Prostate gland (tissue), 2 donors: ENCODE measurements at regions not wholly inside any gene's neighbourhood (a gene's known extent, or its start where the extent isn't known, plus 50 kb on each side); places are given as distances from the start of the nearest gene placed in this dataset.

Experiments
- DNase-seq: peaks from one replicate; pipeline ENCODE4 v3.0.0-alpha.2; 2019; ENCODE audit warnings: low spot score
- H3K27ac ChIP-seq, 2 donors: fragments of 200-600 bp; sonication (generic); 2 replicates each; pipeline ENCODE4 v1.5.1; 2017 to 2019
- H3K27me3 ChIP-seq: fragments of 200-600 bp; sonication (generic); replicated peaks from 2 replicates; pipeline ENCODE4 v1.5.1; 2019; ENCODE audit not compliant: insufficient read depth
- H3K36me3 ChIP-seq, 2 donors: fragments of 200-600 bp; sonication (generic); 1 replicate in 1 of 2; 2 replicates in 1 of 2; pipeline versions ENCODE4 v1.5.1 to v1.8.1; 2017 to 2019
- H3K4me1 ChIP-seq: fragments of 200-600 bp; sonication (generic); replicated peaks from 2 replicates; pipeline ENCODE4 v1.5.1; 2019
- H3K4me3 ChIP-seq, 2 donors: fragments of 200-600 bp; sonication (generic); 2 replicates each; pipeline ENCODE4 v1.5.1; 2017 to 2019
- H3K9me3 ChIP-seq: fragments of 200-600 bp; sonication (generic); 2 replicates; pipeline ENCODE4 v1.5.1; 2017
- POLR2A ChIP-seq: fragments of 450-650 bp; IDR thresholded peaks from one replicate; pipeline ENCODE4 v1.6.1; 2016; ENCODE audit warnings: antibody characterized with exemption, mild to moderate bottlenecking
- POLR2AphosphoS5 ChIP-seq: sonication (generic); formaldehyde crosslinking; IDR thresholded peaks from one replicate; pipeline ENCODE4 v1.6.1; 2017; ENCODE audit warnings: antibody characterized with exemption
- WGBS: methylation state at CpG from one replicate; pipeline ENCODE4 v1.1.5; 2018; 5-methylcytosine and 5-hydroxymethylcytosine counted together
- intact Hi-C: fragments of 100-400 bp; cut with DNase I; formaldehyde crosslinking; loops from one replicate; pipeline ENCODE4 v1.14.2; 2022
- TF ChIP-seq, protein P1 (sequence below), 4 experiments: fragments of 200-600 bp in 2 of 4; fragments of 450-650 bp in 2 of 4; sonication (generic) in 2 of 4; IDR thresholded peaks; 1 replicate in 3 of 4; 2 replicates in 1 of 4; pipeline ENCODE4 v1.5.1; 2016 to 2019; ENCODE audit warnings: antibody characterized with exemption in 4 of 4, mild to moderate bottlenecking in 2 of 4, moderate library complexity in 2 of 4

DNA sequence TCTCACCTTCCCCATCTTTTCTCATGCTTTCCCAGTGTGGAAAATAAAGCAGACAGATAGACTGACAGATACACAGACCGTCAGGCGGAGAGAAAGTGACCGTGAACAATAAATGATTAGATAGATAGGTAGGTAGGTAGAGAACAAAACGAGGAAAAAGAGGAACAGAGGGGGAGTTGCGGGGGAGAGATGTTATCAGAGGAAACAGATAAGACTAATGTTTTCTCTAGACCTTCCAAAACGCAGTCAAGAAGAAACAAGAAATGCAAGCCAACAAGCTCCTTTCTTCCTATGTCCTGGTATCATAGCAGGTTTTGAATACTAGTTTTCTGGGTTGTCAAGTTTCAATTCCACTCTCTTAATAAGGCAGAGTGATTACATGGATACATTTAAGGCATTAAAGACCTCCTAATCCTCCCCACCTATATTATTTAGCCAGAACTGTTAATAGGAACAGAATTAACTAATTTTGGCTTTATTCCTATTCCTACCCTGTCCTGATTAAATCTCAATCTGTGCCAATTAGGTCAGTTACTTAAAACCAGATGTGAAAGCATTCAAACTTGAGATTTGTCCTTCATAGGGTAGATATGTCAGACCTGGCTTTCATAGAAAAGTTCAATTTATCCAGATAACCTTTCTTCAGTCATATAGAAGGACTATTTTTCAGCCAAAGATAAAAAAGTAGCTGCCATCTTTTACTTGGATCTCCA, 89.0 kb upstream of the PTPRR start:
- 46% methylated on average over 6 of the region's 6 CpGs for WGBS
- no peaks in the 10 kb centered on the region for H3K4me1 ChIP-seq
- H3K36me3 ChIP-seq, result no peaks in the 10 kb centered on the region
- TF ChIP-seq, protein P1, sequence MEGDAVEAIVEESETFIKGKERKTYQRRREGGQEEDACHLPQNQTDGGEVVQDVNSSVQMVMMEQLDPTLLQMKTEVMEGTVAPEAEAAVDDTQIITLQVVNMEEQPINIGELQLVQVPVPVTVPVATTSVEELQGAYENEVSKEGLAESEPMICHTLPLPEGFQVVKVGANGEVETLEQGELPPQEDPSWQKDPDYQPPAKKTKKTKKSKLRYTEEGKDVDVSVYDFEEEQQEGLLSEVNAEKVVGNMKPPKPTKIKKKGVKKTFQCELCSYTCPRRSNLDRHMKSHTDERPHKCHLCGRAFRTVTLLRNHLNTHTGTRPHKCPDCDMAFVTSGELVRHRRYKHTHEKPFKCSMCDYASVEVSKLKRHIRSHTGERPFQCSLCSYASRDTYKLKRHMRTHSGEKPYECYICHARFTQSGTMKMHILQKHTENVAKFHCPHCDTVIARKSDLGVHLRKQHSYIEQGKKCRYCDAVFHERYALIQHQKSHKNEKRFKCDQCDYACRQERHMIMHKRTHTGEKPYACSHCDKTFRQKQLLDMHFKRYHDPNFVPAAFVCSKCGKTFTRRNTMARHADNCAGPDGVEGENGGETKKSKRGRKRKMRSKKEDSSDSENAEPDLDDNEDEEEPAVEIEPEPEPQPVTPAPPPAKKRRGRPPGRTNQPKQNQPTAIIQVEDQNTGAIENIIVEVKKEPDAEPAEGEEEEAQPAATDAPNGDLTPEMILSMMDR (IDR thresholded peaks at IDR 0.05), result no peak
- TF ChIP-seq POLR2A, result no peak
- TF ChIP-seq POLR2AphosphoS5, result no peak
- intact Hi-C loops, result loop anchor here (10.0 kb wide), 1 partner anchor 415 kb away; no protein-coding TSS in a partner anchor
- no peaks in the 10 kb centered on the region for H3K9me3 ChIP-seq
- H3K4me3 ChIP-seq, result no peak overlapping the region
- H3K27me3 ChIP-seq, result no peaks in the 10 kb centered on the region
- DNase-seq, result no peak
- no peak overlapping the region for H3K27ac ChIP-seq

DNA sequence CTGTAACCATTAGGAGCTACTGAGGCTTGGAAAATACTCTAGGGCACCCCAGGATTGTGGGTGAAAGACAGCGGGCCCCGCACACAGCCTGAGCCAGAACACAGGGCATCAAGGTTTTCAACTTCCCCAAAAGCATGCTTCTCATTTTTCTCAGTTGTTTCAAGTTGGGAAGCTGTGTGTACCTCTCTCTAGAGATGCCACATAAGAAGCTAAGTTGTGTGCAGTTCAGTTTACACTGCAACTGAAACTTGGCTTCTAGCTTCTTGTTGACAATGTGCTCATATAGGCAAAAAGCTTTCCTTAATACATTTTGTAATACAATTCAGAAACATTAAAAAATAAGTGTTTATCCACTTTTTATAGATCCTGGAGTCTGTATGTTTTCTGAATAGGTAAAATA, 88.1 kb upstream of the PTPRR start:
- H3K4me1 ChIP-seq, result no peaks in the 10 kb centered on the region
- 100% methylated on average over 2 of the region's 2 CpGs for WGBS
- H3K27me3 ChIP-seq, result no peaks in the 10 kb centered on the region
- no peak for DNase-seq
- intact Hi-C loops, result no loop called here
- H3K27ac ChIP-seq, result no peak overlapping the region
- no peak overlapping the region for H3K4me3 ChIP-seq
- no peaks in the 10 kb centered on the region for H3K9me3 ChIP-seq
- TF ChIP-seq POLR2AphosphoS5 (no peak), POLR2A (no peak)
- TF ChIP-seq, protein P1 (IDR thresholded peaks at IDR 0.05), result no peak
- H3K36me3 ChIP-seq, result no peaks in the 10 kb centered on the region

DNA sequence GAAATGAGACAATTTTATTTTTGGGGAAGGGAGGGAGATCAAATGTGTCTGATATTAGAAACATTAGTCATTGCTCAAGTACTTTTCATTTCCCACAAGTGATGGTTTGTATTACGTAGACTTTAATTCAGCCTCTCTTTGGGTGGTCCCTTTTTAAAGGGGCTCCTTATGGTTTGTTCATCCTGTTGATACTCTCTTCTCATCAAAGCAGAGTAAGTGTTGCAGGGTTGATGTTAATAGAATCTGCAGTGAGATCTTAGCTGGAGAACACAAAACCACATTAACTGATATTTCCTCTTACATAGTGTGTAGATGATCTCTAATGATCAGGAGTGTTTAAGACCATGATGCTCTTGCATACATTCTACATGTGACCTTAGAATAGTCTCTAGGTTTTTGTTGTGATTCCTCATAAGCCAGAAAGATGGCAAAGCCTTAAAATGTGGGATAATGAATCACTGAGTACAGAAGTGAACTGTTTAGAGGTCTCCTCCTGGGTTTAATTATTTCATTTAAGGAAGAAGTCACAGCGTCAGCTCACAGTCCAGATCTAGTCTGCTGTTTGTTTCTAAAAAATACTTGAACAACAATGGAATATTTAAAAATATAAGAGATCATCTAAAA, 87.4 kb upstream of the PTPRR start:
- Histone ChIP-seq H3K9me3 (no peaks in the 10 kb centered on the region), H3K4me3 (no peak overlapping the region), H3K27me3 (no peaks in the 10 kb centered on the region), H3K27ac (no peak overlapping the region), H3K36me3 (no peaks in the 10 kb centered on the region), H3K4me1 (no peaks in the 10 kb centered on the region)
- TF ChIP-seq, protein P1 (IDR thresholded peaks at IDR 0.05), result no peak
- TF ChIP-seq POLR2A, result no peak
- no peak for TF ChIP-seq POLR2AphosphoS5
- WGBS, result 79% methylated on average over 2 of the region's 2 CpGs
- intact Hi-C loops, result no loop called here
- DNase-seq, result no peak

GRCh38 chr12:71007020-71007419, 86.5 kb upstream of the PTPRR start:
- WGBS, result 78% methylated on average over 3 of the region's 3 CpGs
- no peak for DNase-seq
- no peak overlapping the region for H3K27ac ChIP-seq
- H3K36me3 ChIP-seq, result no peaks in the 10 kb centered on the region
- no peaks in the 10 kb centered on the region for H3K4me1 ChIP-seq
- TF ChIP-seq POLR2A (no peak), POLR2AphosphoS5 (no peak)
- TF ChIP-seq, protein P1 (IDR thresholded peaks at IDR 0.05), result no peak
- no peaks in the 10 kb centered on the region for H3K27me3 ChIP-seq
- H3K9me3 ChIP-seq, result no peaks in the 10 kb centered on the region
- no peak overlapping the region for H3K4me3 ChIP-seq
- intact Hi-C loops, result no loop called here

- intact Hi-C loops, result no loop called here
- no peaks in the 10 kb centered on the region for H3K9me3 ChIP-seq
- TF ChIP-seq, protein P1 (IDR thresholded peaks at IDR 0.05), result no peak
- TF ChIP-seq POLR2A, result no peak
- TF ChIP-seq POLR2AphosphoS5, result no peak
- no peaks in the 10 kb centered on the region for H3K36me3 ChIP-seq
- no peak overlapping the region for H3K27ac ChIP-seq
- no peaks in the 10 kb centered on the region for H3K4me1 ChIP-seq
- 91% methylated on average over 3 of the region's 3 CpGs for WGBS
- DNase-seq, result no peak
- H3K4me3 ChIP-seq, result no peak overlapping the region
- no peaks in the 10 kb centered on the region for H3K27me3 ChIP-seq
These were observed 84.6 kb upstream of the PTPRR start for GRCh38 chr12:71005166-71005565.
